Spleen (tissue), 7 donors: ENCODE measurements at regions not wholly inside any gene's neighbourhood (a gene's known extent, or its start where the extent isn't known, plus 50 kb on each side); places are given as distances from the start of the nearest gene placed in this dataset.

Source experiments
- POLR2A ChIP-seq, 3 donors: fragments of 450-650 bp; IDR thresholded peaks; one replicate each; pipeline ENCODE4 v1.5.1; 2017; ENCODE audit warnings: antibody characterized with exemption in 3 of 3, mild to moderate bottlenecking in 1 of 3
- POLR2AphosphoS5 ChIP-seq, 3 donors: sonication (generic); formaldehyde crosslinking; IDR thresholded peaks; one replicate each; pipeline ENCODE4 v1.5.1; 2017; ENCODE audit warnings: antibody characterized with exemption in 3 of 3
- TF ChIP-seq, protein P1 (sequence below), 11 experiments: fragments of 200-600 bp in 7 of 11; fragments of 450-650 bp in 4 of 11; sonication (generic) in 4 of 11; IDR thresholded peaks in 8 of 11; conservative IDR thresholded peaks in 3 of 11; 1 replicate in 7 of 11; 2 replicates in 4 of 11; pipeline versions ENCODE4 v1.4.0 to v1.8.0; 2016 to 2021; ENCODE audit warnings: antibody characterized with exemption in 11 of 11, inconsistent platforms in 4 of 11, mild to moderate bottlenecking in 1 of 11
- donor health status: DM: no; HTN: no; CAD: no; lungs with moderate emphysema.
- donor health status: DM: no; HTN: no; CAD: no.
- donor health status: DM: no; HTN: no; CAD: no.

DNA sequence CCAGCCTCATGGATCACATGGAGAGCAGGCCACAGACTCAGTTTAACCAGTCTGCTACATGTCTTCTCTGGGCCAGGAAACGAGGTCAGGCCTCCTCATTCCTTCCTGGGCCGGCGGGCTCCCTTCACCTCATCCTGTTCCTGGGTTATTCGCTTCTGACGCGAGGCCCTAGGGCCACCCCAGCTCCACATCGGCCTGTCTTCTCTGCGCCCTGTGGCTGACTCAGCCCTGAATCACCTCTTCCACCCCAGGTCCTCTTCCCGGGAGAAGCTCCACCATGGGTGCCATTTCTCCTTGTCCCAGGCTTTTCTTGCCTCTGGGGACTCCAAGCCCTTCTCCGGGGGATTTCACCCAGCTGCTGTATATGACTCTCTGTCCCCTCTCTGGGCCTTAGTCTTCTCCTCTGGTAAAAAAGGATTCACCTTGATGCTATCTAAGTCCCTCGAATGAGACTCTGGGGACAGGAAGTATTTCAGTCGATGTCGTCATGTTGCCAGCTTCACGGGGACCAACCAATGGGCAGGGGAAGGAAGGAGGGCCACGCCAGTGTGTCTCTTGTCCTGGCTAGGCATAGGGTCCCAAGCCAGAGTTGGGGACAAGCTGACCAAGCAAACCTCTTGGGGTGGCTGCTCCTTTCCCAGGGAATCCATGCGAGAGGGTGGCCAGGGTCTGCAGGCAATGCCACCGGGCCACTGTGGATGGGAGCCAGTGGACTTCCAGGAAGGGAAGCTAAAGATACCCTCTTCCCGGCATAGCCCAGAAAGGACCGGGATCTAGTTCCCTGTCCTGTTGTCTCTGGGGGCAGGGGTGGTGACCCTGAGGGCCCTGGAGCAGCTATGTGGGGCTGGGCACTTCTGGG, 58.7 kb downstream of the SOCS3 start:
- TF ChIP-seq, protein P1, sequence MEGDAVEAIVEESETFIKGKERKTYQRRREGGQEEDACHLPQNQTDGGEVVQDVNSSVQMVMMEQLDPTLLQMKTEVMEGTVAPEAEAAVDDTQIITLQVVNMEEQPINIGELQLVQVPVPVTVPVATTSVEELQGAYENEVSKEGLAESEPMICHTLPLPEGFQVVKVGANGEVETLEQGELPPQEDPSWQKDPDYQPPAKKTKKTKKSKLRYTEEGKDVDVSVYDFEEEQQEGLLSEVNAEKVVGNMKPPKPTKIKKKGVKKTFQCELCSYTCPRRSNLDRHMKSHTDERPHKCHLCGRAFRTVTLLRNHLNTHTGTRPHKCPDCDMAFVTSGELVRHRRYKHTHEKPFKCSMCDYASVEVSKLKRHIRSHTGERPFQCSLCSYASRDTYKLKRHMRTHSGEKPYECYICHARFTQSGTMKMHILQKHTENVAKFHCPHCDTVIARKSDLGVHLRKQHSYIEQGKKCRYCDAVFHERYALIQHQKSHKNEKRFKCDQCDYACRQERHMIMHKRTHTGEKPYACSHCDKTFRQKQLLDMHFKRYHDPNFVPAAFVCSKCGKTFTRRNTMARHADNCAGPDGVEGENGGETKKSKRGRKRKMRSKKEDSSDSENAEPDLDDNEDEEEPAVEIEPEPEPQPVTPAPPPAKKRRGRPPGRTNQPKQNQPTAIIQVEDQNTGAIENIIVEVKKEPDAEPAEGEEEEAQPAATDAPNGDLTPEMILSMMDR (IDR thresholded peaks at IDR 0.05 in 8 of 11, conservative IDR thresholded peaks at IDR 0.05 in 3 of 11): no peak
- no peak for TF ChIP-seq POLR2A (IDR thresholded peaks at IDR 0.05)
- no peak for TF ChIP-seq POLR2AphosphoS5 (IDR thresholded peaks at IDR 0.05)
